IPS DF 4.7 (cell line): ENCODE measurements at regions not wholly inside any gene's neighbourhood (a gene's known extent, or its start where the extent isn't known, plus 50 kb on each side); places are given as distances from the start of the nearest gene placed in this dataset.

Experiments
- DNase-seq: peaks from one replicate; pipeline ENCODE4 v3.0.0-alpha.2; 2013; ENCODE audit warnings: low spot score; ENCODE audit errors: extremely low read depth

- no peak for DNase-seq
Observed at GRCh38 chr4:36493251-36493650, 211.8 kb downstream of the DTHD1 start.

GRCh38 chr4:36494016-36494415 lies 212.6 kb downstream of the DTHD1 start:
- no peak for DNase-seq

- DNase-seq, result no peak
Observed at GRCh38 chr4:36494747-36495146, 213.3 kb downstream of the DTHD1 start.

GRCh38 chr4:36502350-36502749 lies 220.9 kb downstream of the DTHD1 start:
- DNase-seq, result no peak

- no peak for DNase-seq
Observed at GRCh38 chr4:36508394-36508793, 227.0 kb downstream of the DTHD1 start.

- DNase-seq, result no peak
Observed at GRCh38 chr4:36509845-36510244, 228.4 kb downstream of the DTHD1 start.

- DNase-seq, result no peak
Observed at GRCh38 chr4:36511785-36512184, 230.4 kb downstream of the DTHD1 start.

GRCh38 chr4:36516522-36517095 lies 235.2 kb downstream of the DTHD1 start:
- no peak for DNase-seq

- no peak for DNase-seq
Observed at GRCh38 chr4:36523182-36523581, 241.8 kb downstream of the DTHD1 start.

GRCh38 chr4:36532670-36533379 lies 251.4 kb downstream of the DTHD1 start:
- no peak for DNase-seq

GRCh38 chr4:36533944-36534343 lies 252.5 kb downstream of the DTHD1 start:
- no peak for DNase-seq

- DNase-seq, result no peak
Observed at GRCh38 chr4:36547383-36547782, 266.0 kb downstream of the DTHD1 start.

- DNase-seq, result no peak
Observed at GRCh38 chr4:36549252-36549651, 267.8 kb downstream of the DTHD1 start.

GRCh38 chr4:36549992-36550391 lies 268.6 kb downstream of the DTHD1 start:
- DNase-seq, result no peak

GRCh38 chr4:36551697-36552214 lies 270.3 kb downstream of the DTHD1 start:
- DNase-seq, result no peak

- DNase-seq, result no peak
Observed at GRCh38 chr4:36553029-36553428, 271.6 kb downstream of the DTHD1 start.

GRCh38 chr4:36553453-36553852 lies 272.0 kb downstream of the DTHD1 start:
- DNase-seq, result no peak

GRCh38 chr4:36556984-36557383 lies 275.6 kb downstream of the DTHD1 start:
- DNase-seq, result no peak

- no peak for DNase-seq
Observed at GRCh38 chr4:36568575-36568974, 287.2 kb downstream of the DTHD1 start.

GRCh38 chr4:36573441-36573840 lies 292.0 kb downstream of the DTHD1 start:
- no peak for DNase-seq

GRCh38 chr4:36574816-36575215 lies 293.4 kb downstream of the DTHD1 start:
- no peak for DNase-seq

GRCh38 chr4:36582198-36582597 lies 300.8 kb downstream of the DTHD1 start:
- DNase-seq, result no peak

- no peak for DNase-seq
Observed at GRCh38 chr4:36587909-36588472, 306.6 kb downstream of the DTHD1 start.
